ENCODE measurements at regions not wholly inside any gene's neighbourhood (a gene's known extent, or its start where the extent isn't known, plus 50 kb on each side); places are given as distances from the start of the nearest gene placed in this dataset.

GRCh38 chr13:55727683-55728082 lies 1413.0 kb upstream of the PRR20A start:
- TF ChIP-seq, protein P1, sequence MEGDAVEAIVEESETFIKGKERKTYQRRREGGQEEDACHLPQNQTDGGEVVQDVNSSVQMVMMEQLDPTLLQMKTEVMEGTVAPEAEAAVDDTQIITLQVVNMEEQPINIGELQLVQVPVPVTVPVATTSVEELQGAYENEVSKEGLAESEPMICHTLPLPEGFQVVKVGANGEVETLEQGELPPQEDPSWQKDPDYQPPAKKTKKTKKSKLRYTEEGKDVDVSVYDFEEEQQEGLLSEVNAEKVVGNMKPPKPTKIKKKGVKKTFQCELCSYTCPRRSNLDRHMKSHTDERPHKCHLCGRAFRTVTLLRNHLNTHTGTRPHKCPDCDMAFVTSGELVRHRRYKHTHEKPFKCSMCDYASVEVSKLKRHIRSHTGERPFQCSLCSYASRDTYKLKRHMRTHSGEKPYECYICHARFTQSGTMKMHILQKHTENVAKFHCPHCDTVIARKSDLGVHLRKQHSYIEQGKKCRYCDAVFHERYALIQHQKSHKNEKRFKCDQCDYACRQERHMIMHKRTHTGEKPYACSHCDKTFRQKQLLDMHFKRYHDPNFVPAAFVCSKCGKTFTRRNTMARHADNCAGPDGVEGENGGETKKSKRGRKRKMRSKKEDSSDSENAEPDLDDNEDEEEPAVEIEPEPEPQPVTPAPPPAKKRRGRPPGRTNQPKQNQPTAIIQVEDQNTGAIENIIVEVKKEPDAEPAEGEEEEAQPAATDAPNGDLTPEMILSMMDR (conservative IDR thresholded peaks at IDR 0.05; ENCODE audit: low read depth, low read length): no peak
- no peak for TF ChIP-seq EZH2 (IDR thresholded peaks at IDR 0.05; ENCODE audit: borderline replicate concordance, low read depth, low read length, poor library complexity, severe bottlenecking)
